K562 (cell line): ENCODE measurements at regions not wholly inside any gene's neighbourhood (a gene's known extent, or its start where the extent isn't known, plus 50 kb on each side); places are given as distances from the start of the nearest gene placed in this dataset.

Experiments used
- ADNP ChIP-seq: fragments of 200-800 bp; sonication (Bioruptor generic); IDR thresholded peaks from 2 replicates; pipeline ENCODE4 v1.6.1; 2016; ENCODE audit warnings: missing genetic modification characterization, missing compliant biosample characterization
- BRF2 ChIP-seq: IDR thresholded peaks from 3 replicates; pipeline ENCODE4 v1.6.1; 2011; ENCODE audit warnings: borderline replicate concordance, mild to moderate bottlenecking; ENCODE audit not compliant: insufficient read length, insufficient read depth
- POLR2AphosphoS5 ChIP-seq: IDR thresholded peaks from 2 replicates; pipeline ENCODE4 v1.6.1; 2011; ENCODE audit warnings: mild to moderate bottlenecking, low read depth, low read length, moderate library complexity; ENCODE audit not compliant: control insufficient read depth, insufficient read depth
- ZNF583 ChIP-seq: fragments of 250-450 bp; sonication (Bioruptor Pico); IDR thresholded peaks from 2 replicates; pipeline ENCODE4 v1.4.0; 2020
- TF ChIP-seq, protein P1 (sequence below): sonication (generic); formaldehyde crosslinking; IDR thresholded peaks from 2 replicates; pipeline ENCODE4 v1.8.0; 2023; ENCODE audit warnings: mild to moderate bottlenecking, missing genetic modification reagents

DNA sequence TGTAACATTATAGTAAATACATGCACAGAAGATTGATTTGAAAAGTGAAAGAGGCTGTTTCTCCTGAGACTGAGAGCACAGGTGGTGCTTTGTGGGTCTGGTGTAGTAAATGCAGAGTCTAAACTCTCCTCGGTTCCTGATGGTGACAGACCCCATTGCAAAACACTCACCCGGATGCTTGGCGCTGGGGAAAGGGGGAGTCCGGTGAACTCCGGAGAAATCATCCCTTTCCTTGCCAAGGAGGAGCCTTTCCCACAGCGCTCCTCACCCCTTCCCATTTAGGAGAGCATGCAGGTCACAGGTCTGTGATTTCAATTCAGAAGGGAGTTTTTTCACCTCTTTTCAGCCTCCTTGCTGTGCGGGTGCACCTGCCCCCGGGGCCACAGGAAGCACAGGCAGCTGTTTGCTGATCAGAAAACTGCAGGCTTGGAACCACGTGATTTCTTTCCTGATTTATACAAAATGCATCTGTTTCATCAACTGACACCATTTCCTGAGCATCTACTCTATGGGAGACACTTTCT is 75.6 kb upstream of the LYZL2 start:
- TF ChIP-seq ZNF583 (CRISPR knock-in tag), result no peak
- no peak for TF ChIP-seq ADNP (tag)
- TF ChIP-seq POLR2AphosphoS5, result no peak
- TF ChIP-seq, protein P1, sequence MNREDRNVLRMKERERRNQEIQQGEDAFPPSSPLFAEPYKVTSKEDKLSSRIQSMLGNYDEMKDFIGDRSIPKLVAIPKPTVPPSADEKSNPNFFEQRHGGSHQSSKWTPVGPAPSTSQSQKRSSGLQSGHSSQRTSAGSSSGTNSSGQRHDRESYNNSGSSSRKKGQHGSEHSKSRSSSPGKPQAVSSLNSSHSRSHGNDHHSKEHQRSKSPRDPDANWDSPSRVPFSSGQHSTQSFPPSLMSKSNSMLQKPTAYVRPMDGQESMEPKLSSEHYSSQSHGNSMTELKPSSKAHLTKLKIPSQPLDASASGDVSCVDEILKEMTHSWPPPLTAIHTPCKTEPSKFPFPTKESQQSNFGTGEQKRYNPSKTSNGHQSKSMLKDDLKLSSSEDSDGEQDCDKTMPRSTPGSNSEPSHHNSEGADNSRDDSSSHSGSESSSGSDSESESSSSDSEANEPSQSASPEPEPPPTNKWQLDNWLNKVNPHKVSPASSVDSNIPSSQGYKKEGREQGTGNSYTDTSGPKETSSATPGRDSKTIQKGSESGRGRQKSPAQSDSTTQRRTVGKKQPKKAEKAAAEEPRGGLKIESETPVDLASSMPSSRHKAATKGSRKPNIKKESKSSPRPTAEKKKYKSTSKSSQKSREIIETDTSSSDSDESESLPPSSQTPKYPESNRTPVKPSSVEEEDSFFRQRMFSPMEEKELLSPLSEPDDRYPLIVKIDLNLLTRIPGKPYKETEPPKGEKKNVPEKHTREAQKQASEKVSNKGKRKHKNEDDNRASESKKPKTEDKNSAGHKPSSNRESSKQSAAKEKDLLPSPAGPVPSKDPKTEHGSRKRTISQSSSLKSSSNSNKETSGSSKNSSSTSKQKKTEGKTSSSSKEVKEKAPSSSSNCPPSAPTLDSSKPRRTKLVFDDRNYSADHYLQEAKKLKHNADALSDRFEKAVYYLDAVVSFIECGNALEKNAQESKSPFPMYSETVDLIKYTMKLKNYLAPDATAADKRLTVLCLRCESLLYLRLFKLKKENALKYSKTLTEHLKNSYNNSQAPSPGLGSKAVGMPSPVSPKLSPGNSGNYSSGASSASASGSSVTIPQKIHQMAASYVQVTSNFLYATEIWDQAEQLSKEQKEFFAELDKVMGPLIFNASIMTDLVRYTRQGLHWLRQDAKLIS (CRISPR knock-in tag), result no peak
- TF ChIP-seq BRF2, result no peak
